HL-60/S4 treated with retinoic acid at 250 ng/mL for 4 days and 3 days (cell line): ENCODE measurements at regions not wholly inside any gene's neighbourhood (a gene's known extent, or its start where the extent isn't known, plus 50 kb on each side); places are given as distances from the start of the nearest gene placed in this dataset.

Experiments
- in situ Hi-C: fragments of 300-500 bp; cut with MboI; formaldehyde crosslinking; loops from 2 replicates; pipeline ENCODE4 v1.7.0; 2022; ENCODE audit warnings: low sequenced_read_pairs

DNA sequence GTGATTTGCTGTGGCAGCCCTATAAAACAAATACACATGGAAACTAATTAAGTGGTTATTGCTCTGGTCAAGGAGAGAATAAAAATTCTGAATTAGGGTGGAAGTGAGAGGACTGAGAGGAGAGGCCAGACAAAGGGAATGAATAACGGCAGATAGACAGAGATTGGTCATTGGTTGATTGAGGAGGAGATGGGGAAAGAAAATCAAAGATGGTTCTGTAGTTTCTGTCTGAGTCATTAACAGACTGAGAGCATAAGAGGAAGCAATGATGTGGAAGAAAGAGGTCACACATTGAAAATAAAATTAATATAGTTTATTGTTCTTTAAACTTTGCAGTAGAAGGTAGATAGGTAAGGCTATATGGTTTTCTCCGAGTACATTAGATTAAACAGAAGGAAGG is 469.8 kb downstream of the ACTL7B start:
- in situ Hi-C loops, result no loop called here

DNA sequence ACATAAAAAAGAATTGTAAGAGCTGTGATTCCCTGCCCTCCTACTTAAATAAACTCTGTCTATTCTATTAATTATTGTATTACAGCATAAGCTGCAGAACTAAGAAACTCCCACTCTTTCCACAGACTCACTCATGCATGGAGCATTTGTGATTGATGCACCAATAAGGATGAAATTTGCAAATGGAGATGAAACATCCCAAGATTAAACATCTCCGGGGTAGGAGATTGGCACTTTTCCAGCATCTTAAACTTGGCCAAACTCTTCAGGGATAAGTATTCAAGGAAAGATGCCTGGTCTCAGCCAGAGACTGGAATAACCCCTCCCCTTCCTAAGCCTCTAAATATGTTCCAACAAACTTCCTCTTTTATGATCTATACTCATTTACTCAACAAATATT is 472.0 kb downstream of the ACTL7B start:
- in situ Hi-C loops, result no loop called here

DNA sequence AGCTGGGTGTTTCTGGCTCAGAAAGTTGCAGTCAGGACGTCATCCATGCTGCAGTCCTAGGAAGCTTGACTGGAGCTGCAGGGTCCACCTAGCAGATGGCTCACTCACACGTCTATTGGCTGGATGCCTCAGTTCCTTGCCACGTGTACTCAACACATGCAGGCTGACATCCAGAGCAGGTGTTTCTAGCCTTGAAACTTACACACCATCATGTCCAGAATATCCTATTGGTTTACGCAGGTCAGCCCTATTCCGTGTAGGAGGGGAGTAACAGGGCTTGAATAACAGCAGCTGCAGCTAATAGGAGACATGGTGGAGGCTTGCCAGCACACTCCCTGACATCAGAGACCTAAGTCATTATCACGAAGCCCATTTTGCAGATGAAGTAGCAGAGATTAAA is 473.5 kb downstream of the ACTL7B start:
- in situ Hi-C loops, result no loop called here

DNA sequence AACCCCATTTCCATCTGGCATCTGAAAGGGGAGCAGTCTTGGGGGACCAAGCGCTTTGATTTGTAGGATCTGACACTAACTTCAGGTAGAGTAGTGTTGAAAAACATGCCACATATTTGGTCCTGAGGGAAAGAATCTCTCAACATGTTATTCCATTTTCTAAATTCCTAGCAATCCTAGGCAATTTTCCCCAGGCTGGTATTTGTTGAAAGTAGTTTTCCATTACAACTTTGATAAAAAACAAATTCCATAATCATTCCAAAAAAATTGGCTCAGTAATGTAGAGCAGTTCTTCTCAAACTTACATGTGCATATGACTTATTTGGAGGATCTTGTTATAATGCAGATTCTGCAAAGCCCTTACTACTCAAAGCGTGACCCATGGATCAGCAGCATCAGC is 477.9 kb downstream of the ACTL7B start:
- in situ Hi-C loops, result no loop called here

DNA sequence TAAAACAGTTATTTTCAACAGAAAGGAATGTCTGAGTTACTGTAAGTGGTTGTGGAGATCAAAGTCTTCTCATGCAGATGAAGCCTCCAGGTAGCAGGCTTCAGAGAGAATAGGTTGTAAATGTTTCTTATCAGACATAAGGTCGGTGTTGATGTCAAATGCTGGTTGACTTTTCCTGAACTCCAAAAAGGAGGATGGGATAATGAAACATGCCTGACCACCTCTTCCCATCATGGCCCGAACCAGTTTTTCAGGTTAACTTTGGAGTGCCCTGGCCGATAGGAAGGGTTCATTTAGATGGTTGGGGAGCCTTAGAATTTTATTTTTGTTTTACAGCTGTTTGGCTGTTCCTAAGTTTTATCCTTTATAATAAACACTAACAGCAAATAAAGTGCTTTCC is 478.4 kb downstream of the ACTL7B start:
- in situ Hi-C loops, result no loop called here

DNA sequence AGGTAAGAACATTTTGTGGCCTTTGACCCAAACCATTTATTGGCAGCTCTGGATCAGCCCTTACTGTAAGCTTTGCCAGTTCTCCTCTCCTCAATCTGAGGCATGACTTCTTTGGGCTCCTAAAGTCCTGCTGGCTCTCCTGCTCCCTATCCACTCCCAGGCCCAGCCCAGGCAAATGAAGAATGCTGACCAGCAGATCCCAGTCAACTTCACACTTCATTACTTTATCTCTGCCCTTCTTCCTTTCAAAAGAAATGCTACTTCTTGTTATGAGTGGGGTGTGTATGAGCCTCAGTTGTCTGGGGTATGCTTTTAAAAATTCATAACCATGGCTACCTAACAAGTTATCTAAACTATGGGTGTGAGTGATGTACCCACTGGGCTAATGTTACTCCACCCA is 479.6 kb downstream of the ACTL7B start:
- in situ Hi-C loops, result no loop called here

DNA sequence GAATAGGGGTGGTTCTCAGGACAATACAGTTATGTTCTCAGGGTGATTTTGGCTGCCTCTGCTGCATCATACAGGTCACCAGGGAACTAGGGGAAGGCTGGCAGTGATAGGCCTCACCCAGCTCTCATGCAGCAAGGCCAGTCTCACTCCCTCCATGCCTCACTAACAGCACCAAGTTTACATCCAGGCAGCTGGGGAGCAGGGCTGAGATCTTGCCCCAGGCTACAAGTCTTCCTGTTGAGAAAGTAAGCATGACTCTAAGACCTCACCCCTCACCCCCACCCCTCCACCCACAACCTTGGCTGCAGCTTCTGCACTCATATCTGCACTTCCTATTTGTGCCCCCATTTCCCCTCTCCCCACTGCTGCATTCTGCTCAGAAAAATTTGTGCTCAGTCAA is 481.2 kb downstream of the ACTL7B start:
- in situ Hi-C loops, result no loop called here

DNA sequence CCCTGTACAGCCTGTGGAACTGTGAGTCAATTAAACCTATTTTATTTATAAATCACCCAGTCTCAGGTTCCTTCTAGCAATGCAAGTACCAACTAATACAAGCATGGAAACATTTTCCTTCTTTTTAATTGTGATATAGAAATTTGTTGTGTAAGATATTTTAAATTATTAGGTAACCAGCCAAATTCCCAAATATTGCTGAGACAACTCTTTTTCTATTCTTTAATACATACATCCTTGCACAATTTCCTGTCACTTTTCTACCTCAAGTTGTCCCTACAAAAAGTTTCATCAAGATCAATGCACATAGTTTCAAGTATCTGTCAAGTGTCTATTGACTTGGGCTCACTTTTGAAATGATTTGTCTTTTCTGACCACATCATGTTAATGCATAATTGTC is 488.6 kb downstream of the ACTL7B start:
- in situ Hi-C loops, result no loop called here

DNA sequence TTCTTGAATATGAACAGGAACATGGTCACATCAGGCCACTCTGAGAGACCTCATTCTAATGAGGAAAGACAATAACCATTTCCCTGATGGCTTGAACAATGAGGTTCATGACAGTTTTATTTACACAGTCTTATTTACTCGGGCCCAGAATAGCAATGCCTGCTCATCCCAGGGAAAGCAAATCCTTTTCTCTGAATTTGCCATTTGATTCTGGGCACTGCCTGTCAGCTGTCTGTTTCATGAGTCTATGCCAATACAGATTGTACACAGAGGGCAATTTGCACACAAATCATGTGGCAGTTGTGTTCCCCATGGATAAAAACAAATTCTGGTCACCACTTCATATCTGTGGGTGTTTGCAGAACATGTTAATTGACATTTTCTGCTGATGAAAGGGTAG is 492.5 kb downstream of the ACTL7B start:
- in situ Hi-C loops, result no loop called here

DNA sequence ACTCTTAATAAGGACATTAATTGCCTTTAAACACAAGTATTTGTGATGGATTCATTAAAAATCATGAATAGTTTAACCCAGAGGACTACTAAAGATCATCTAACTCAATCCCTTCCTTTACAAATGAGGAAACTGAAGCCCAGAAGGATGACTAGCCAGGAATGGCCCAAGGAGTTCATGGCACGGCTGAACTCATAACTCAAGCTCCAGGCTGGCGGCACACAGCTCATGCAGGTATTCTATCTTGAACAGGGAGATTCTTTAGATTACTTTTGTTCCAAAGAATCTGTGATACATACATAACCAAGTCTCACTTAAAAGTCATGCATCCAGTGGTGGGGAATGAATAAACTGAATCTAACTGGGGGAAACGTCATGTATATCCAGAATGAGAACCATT is 495.5 kb downstream of the ACTL7B start:
- in situ Hi-C loops, result no loop called here

DNA sequence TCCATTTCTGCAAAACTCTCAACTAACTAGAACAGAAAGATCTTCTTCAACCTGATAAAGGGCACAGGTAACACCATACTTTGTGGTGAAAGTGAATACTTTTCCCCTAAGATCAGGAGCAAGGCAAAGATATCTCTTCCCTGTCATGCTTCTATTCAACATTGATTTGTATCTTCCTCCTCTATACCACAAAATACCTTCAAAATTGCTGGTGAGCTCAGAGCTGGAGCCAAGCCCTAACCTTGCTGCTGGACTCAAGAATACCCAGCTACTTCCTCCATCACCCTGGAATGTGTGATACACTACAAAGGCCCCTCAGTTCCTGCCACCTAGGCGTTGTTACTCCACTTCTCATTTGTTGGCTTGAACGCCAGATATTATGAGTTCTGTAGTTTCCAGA is 499.0 kb downstream of the ACTL7B start:
- in situ Hi-C loops, result no loop called here

DNA sequence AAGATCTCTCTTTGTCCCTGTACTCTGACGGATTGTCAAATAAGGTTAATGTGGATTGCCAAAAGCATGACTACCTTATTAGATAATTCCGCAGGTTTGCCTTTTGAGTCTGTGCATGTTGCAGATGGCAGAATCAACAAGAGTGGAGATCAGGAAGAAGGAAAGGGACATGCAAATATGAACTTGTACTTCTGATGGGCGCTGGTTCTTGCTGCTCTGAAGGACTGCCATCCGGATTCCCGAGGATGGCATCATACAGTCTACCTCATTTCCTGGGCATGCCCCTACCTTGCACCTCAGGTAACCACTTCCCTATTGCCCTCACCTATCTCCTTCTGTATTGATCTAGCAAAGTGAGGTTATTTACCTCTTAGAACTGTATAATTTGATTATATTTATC is 504.2 kb downstream of the ACTL7B start:
- in situ Hi-C loops, result no loop called here

DNA sequence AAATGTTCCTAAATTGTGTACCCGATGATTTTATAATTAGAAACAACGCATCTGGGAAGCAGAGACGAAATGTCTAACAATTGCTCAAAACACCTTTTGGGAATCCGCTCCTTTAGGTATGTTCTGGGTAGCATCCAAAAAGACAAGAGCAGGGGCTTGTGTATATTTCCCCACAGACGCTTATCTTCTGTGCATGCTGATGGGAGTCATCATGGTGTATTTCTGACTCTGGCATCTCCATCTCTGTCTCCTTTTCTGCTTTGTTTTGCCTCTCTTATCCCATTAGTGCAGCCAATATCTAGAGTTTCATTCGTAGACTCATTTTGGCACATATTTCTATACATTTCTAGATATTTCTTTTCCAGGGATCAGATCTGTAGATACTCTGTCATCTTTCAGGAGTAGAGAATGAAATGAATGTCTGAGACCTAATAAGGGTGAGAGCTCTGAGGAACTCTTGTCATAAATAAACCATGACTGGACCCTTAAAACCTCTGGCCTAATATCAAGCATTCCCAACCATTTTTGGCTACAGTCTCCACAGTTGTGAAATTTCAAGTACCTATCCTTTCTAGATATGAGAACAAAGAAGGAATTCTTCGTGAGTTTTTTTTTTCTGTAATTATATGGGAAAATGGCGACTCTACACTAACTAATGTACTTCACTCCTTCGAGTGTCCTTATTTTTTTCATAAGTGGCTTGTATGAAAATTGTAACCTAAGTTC is 508.2 kb downstream of the ACTL7B start:
- in situ Hi-C loops, result no loop called here

DNA sequence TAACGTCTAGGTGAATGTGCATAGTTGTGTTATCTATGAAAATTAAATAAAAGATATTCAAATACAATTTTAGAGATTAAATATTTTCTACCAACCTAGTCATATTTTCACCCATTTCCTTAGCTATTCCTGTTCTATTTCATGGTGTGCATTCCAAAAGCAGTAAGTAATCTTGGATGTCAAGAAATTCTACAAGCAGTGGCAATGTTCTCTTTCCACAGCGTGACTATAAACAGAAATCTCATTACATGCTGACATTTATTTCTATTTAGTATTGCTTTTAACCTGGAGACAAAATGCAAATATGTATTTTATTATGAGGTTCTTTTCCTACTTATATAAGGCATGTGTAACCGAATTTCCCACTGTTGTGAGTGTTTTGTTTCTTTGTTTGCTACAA is 510.0 kb downstream of the ACTL7B start:
- in situ Hi-C loops, result no loop called here

DNA sequence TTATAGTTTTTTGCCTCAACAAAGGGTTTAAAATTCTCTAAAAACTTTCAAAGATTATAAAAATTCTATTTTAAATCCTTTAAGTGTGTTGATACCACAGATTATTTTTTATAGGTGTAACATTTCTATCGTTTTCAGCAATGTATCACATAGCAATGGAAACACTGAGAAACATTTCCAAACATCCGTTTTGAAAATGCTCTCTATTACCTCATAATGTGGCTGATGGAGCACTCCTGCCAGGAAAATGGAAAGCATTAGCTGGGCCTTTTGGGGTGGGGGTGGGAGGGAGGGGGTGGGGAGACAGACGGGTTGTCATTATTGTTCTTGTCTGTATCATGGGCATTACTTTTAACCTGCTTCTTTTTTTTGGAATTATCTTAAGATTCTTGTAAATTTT is 516.5 kb downstream of the ACTL7B start:
- in situ Hi-C loops, result no loop called here

DNA sequence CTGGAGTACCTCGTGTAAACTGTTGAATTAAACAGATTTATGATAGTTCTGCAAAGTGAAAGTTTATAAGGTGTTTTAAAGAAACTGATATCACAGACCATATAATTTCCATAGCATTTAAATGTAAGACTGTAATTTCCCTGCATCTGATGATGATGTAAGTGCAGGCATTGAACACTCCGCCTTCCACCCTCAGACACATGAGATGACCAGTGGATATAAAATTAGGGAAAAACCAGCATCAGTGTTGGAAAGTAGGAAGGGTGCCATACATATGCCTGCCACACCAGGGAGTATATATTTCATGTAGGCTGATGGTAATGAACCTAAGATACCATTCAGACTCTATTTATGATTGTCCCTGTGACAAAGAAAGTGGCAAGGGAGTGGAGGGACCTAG is 519.2 kb downstream of the ACTL7B start:
- in situ Hi-C loops, result no loop called here

DNA sequence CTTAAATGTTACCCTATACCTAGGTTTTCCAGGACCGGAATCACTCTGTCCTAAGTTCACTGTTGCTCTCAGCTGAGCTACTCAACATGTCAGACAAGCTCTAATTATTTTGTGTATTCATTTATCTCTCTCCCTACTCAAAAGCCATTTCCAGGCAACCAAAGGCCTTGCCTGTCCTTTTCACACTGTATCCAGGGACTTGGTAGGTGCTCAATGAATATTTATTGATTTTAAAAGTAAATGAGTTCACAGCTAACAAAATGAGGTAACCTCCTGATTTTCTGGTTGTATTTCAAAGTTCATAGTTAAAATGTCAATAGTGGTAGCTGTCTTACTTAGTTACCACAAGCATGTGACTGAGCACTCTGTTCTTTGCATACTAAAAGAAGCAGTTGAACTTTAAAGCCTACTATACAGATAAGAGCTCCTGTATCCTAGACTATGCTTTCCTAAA is 522.2 kb downstream of the ACTL7B start:
- in situ Hi-C loops, result no loop called here

DNA sequence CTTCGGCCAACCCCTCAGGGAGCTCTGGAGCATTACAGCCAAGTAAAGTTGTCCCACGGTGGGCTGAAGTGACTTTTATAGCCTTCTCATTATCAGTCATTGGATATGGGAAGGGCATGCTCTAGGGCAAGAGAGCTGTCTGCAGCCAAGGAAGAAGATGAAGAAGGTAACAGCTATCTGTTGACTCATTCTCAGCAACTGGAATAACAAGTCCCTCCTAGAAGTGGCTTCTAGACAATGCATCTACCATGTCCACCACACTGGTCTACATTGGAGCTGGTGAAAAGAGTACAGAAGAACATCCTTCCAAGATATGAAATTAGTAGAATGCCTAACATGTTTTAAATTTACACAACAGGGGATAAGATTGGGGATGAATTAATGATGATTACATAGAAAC is 524.2 kb downstream of the ACTL7B start:
- in situ Hi-C loops, result no loop called here

DNA sequence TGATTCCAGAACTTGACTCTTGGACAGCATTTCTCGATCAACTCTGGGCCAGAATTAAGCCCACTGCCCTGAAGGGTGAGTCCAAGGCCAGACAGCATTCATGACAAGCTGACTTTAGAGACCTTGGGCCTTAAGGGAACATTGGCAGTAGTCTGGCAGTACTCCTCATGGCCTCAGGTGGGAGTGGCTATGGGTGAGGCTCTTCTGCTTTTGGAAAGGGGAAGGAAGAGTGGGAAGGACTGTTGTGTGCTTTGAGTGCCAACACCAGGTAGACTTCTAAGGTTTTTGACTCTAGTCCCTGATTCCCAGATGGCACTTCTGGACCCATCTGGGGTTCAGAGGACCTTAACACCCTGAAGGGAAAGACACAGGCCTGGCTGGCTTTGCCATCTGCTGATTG is 530.4 kb downstream of the ACTL7B start:
- in situ Hi-C loops, result no loop called here

DNA sequence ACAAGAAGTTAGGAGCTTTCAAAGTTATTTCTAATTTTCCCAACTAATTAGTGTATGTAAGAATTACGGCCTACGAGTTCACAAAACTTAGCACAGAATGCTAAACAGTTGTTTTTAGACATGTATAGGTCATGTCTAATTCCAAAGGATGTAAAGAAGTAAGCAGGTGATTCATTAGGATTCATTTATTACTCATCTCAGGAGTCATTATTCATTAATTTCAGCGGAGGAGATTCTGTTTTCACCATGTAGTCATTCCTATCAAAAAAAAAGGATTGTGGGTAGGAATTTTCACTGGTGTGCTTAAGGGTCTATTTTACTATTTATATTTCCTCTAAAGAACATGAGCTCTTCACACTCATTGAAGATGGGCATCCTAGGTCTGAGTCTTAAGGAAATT is 532.2 kb downstream of the ACTL7B start:
- in situ Hi-C loops, result no loop called here

DNA sequence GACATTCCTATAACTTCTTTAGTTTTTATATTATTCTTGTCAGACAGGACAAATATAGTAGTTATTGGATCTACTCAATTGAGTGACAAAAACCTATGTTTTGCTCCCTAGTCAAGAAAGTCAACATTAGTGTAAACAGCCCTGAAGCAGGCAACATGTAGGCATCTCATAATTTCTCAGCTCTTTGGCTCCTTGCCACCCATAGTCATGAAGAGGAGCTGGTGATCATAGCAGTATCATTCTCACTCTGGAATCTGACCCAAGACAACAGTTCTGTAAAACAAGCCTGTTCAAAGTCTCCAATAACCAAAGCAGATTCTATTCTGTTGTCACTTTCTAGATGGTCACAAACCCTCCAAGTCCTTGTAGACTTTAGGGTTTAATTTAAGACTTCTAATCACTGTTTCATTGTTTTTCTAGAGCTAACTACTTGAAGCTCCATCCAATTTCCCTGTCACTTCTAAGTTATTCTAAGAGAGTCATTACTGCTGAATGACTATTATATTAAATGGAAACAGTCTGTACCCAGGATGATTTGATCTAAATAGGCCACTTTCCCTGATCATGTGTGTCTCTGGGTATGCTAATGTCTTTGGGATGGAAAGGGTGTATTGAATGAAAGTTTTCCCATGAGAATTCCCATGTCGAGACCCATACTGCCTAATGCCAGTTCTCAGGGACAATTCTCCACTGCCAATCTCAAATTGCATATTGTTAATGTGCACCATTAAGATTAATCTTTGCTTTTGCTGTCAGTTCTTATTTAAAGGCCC is 533.3 kb downstream of the ACTL7B start:
- in situ Hi-C loops, result no loop called here

DNA sequence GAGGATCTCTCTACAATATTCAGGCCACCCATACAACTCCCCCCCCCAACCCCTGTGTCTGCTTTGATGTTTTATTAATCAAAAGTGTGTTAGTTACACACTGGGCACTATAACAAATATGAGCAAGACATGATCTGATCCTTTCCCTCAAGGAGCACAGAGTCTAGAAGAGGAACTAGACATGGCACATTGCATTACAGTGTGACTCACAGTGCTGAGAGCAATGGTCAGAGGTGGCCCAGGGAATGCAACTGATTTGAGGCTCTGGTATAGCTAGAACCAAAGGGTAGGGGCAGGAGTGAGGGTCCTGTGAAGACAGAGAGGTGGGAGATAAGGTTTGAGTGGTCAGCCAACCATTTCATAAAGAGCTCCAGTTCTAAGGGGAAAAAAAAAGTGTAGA is 539.2 kb downstream of the ACTL7B start:
- in situ Hi-C loops, result no loop called here

DNA sequence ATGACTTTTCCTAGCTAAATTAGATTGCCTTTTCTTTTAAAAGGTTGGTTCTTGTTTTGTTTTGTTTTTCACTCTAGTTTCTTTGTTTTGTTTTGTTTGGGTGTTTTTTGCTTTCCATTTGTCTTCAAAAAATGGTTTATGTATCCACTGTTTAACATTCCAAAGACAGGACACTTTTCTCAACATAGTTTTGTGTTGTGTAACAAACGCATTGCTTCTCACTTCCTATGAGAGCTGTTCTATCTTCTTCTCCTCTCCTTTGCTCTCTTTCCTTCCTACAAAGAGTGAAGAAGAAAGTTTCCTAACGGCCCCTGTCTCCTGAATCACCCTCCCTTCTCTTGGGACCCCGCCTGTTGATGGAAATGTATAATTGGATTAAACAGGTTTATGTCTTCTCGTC is 539.7 kb downstream of the ACTL7B start:
- in situ Hi-C loops, result no loop called here
